CD4-positive, alpha-beta T cell (primary cell): ENCODE measurements at regions not wholly inside any gene's neighbourhood (a gene's known extent, or its start where the extent isn't known, plus 50 kb on each side); places are given as distances from the start of the nearest gene placed in this dataset.

Source experiments
- ATAC-seq: fragments of 200-7000 bp; cut with Tn5 transposase; one replicate; pipeline ENCODE4 v1.10.0; 2022; ENCODE audit warnings: mild to moderate bottlenecking; ENCODE audit not compliant: poor library complexity
- CTCF ChIA-PET: fragments of 350-600 bp; sonication (Branson Sonifier 250); formaldehyde crosslinking; loops from one replicate; lab custom pipeline; 2021; ENCODE audit warnings: antibody characterized with exemption, inconsistent platforms; lab: Charles Lee
- POLR2A ChIA-PET: fragments of 350-600 bp; sonication (Branson Sonifier 250); formaldehyde crosslinking; loops from one replicate; lab custom pipeline; 2021; ENCODE audit warnings: antibody characterized with exemption, inconsistent platforms; lab: Charles Lee
- DNase-seq, 14 experiments: peaks; one replicate each; pipeline ENCODE4 v3.0.0-alpha.2; 2013 to 2020; ENCODE audit warnings: mixed read lengths in 2 of 14
- H3K27ac ChIP-seq, 2 donors: one replicate each; pipeline versions ENCODE4 v1.5.1 to v1.7.0; 2013; ENCODE audit warnings: low read length in 2 of 2, low read depth in 1 of 2, mild to moderate bottlenecking in 1 of 2
- H3K27me3 ChIP-seq, 2 experiments: 1 replicate in 1 of 2; 2 replicates in 1 of 2; pipeline versions ENCODE4 v1.6.1 to v1.7.0; 2013; ENCODE audit warnings: low read length in 2 of 2, control low read depth in 1 of 2, mild to moderate bottlenecking in 1 of 2, moderate library complexity in 1 of 2; ENCODE audit not compliant: insufficient read depth in 2 of 2, control insufficient read depth in 1 of 2
- H3K36me3 ChIP-seq: one replicate; pipeline ENCODE4 v1.6.1; 2013; ENCODE audit warnings: low read length, control low read depth; ENCODE audit not compliant: insufficient read depth
- H3K4me1 ChIP-seq: one replicate; pipeline ENCODE4 v1.6.1; 2013; ENCODE audit warnings: low read length, control low read depth; ENCODE audit not compliant: insufficient read depth
- H3K4me3 ChIP-seq: one replicate; pipeline ENCODE4 v1.5.1; 2013; ENCODE audit warnings: mild to moderate bottlenecking, low read length, moderate library complexity
- H3K9me3 ChIP-seq, 2 experiments: 1 replicate in 1 of 2; 2 replicates in 1 of 2; pipeline versions ENCODE4 v1.6.1 to v1.7.0; 2013; ENCODE audit warnings: low read length in 2 of 2, mild to moderate bottlenecking in 2 of 2, control low read depth in 1 of 2, moderate library complexity in 1 of 2; ENCODE audit not compliant: control insufficient read depth in 1 of 2, insufficient read depth in 1 of 2
- H3K27ac Mint-ChIP-seq: one replicate; pipeline ENCODE4 v1.8.0; 2020; ENCODE audit warnings: mixed read lengths
- H3K27me3 Mint-ChIP-seq: one replicate; pipeline ENCODE4 v1.8.0; 2021; ENCODE audit warnings: mixed read lengths
- H3K36me3 Mint-ChIP-seq: one replicate; pipeline ENCODE4 v1.8.0; 2021; ENCODE audit warnings: low read depth, mixed read lengths
- H3K4me1 Mint-ChIP-seq: one replicate; pipeline ENCODE4 v1.8.0; 2021; ENCODE audit warnings: low read depth, mixed read lengths
- H3K4me3 Mint-ChIP-seq: one replicate; pipeline ENCODE4 v1.8.0; 2020; ENCODE audit warnings: mild to moderate bottlenecking, mixed read lengths
- H3K9me3 Mint-ChIP-seq: one replicate; pipeline ENCODE4 v1.8.0; 2020; ENCODE audit warnings: mixed read lengths
- intact Hi-C, 2 experiments: fragments of 100-400 bp; cut with DNase I in 1 of 2; cut with micrococcal nuclease in 1 of 2; formaldehyde crosslinking; loops; one replicate each; pipeline versions ENCODE4 v1.15.1 to v1.9.0; 2023 to 2025; cut with DNase I, micrococcal nuclease
- TF ChIP-seq, protein P1 (sequence below): fragments of 200-600 bp; IDR thresholded peaks from one replicate; pipeline ENCODE4 v1.8.0; 2022; ENCODE audit warnings: antibody characterized with exemption, mild to moderate bottlenecking

DNA sequence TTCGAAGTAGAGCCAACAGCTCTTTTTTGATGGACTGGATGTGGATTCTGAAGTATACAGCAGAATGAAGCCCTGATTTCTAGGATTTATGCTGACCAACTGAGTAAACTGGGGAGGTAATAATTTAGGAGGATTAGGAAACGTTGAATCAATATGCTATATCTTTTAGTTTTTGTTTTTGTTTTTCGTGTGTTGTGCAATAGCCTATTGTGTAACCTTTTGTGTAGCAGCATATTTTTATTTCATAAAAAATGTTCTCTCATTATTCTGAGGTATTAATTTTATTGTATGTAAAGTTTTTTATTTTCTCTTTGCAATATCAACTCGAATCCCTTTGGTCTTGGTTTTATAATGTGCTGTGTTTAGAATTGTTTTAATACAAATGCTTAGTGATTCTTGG lies 902.3 kb downstream of the EFNA5 start:
- H3K27me3 ChIP-seq = no peaks in the 10 kb centered on the region
- H3K36me3 Mint-ChIP-seq = no peaks in the 10 kb centered on the region
- no peak overlapping the region for H3K4me3 ChIP-seq
- ChIA-PET CTCF (no interaction called here), POLR2A (no interaction called here)
- no peaks in the 10 kb centered on the region for H3K9me3 ChIP-seq
- H3K9me3 Mint-ChIP-seq = peaks cover 6% of the 10 kb centered on the region
- H3K27ac Mint-ChIP-seq = no peak overlapping the region
- no peak overlapping the region for H3K27ac ChIP-seq
- ATAC-seq (no peak), DNase-seq (no peak)
- H3K36me3 ChIP-seq = no peaks in the 10 kb centered on the region
- no peak overlapping the region for H3K4me3 Mint-ChIP-seq
- H3K4me1 ChIP-seq = no peaks in the 10 kb centered on the region
- TF ChIP-seq, protein P1, sequence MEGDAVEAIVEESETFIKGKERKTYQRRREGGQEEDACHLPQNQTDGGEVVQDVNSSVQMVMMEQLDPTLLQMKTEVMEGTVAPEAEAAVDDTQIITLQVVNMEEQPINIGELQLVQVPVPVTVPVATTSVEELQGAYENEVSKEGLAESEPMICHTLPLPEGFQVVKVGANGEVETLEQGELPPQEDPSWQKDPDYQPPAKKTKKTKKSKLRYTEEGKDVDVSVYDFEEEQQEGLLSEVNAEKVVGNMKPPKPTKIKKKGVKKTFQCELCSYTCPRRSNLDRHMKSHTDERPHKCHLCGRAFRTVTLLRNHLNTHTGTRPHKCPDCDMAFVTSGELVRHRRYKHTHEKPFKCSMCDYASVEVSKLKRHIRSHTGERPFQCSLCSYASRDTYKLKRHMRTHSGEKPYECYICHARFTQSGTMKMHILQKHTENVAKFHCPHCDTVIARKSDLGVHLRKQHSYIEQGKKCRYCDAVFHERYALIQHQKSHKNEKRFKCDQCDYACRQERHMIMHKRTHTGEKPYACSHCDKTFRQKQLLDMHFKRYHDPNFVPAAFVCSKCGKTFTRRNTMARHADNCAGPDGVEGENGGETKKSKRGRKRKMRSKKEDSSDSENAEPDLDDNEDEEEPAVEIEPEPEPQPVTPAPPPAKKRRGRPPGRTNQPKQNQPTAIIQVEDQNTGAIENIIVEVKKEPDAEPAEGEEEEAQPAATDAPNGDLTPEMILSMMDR = no peak
- H3K27me3 Mint-ChIP-seq = no peaks in the 10 kb centered on the region
- no peaks in the 10 kb centered on the region for H3K4me1 Mint-ChIP-seq
- intact Hi-C loops = no loop called here

DNA sequence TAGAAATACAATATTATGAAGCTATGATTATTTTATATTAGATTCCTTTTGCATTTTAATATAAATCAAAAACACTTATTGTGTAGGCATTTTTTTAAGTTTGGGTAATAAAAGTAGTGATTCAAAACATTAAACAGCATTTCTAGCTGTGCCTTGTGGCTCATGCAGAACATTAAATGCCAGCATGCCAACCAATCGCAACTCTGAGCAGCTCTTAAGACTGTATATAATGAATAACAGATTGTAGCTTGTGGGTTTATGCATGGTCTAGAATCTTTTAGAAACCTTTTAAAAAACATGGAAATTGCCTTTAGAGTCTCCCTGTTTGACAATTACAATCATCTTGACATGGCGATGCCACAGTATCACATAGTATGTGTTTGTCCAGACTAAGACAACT lies 903.8 kb downstream of the EFNA5 start:
- POLR2A ChIA-PET = no interaction called here
- Histone ChIP-seq H3K4me1 (no peaks in the 10 kb centered on the region), H3K27me3 (no peaks in the 10 kb centered on the region), H3K36me3 (no peaks in the 10 kb centered on the region), H3K27ac (no peak overlapping the region), H3K9me3 (no peaks in the 10 kb centered on the region), H3K4me3 (no peak overlapping the region)
- TF ChIP-seq, protein P1 = no peak
- ATAC-seq (no peak), DNase-seq (no peak)
- Mint-ChIP-seq H3K4me1 (no peaks in the 10 kb centered on the region), H3K27me3 (no peaks in the 10 kb centered on the region), H3K9me3 (peaks cover 6% of the 10 kb centered on the region), H3K27ac (no peak overlapping the region), H3K36me3 (no peaks in the 10 kb centered on the region), H3K4me3 (no peak overlapping the region)
- CTCF ChIA-PET = no interaction called here
- intact Hi-C loops = no loop called here

DNA sequence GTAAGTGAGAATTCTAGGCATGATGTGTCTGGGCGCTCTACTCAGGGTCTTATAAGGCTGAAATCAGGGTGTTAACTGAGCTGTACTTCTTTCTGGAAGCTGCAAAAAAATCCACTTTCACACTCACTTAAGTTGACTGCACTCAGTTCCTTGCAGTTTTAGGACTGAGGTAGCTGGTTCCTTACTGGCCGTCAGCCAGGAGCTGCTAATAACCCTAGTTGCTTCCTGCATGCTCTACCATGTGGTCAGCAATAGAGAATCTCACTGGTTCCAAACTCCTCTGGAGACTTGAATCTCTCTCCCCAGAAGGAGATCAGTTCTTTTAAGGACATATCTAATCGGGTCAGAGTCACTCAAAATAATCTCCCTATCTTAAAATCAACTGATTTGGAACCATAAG lies 911.2 kb downstream of the EFNA5 start:
- Mint-ChIP-seq H3K27me3 (no peaks in the 10 kb centered on the region), H3K4me1 (no peaks in the 10 kb centered on the region), H3K9me3 (no peaks in the 10 kb centered on the region), H3K36me3 (no peaks in the 10 kb centered on the region), H3K27ac (no peak overlapping the region), H3K4me3 (no peak overlapping the region)
- intact Hi-C loops = no loop called here
- ChIA-PET POLR2A (no interaction called here), CTCF (no interaction called here)
- no peaks in the 10 kb centered on the region for H3K36me3 ChIP-seq
- no peak overlapping the region for H3K4me3 ChIP-seq
- ATAC-seq = no peak
- H3K9me3 ChIP-seq = no peaks in the 10 kb centered on the region
- H3K27me3 ChIP-seq = no peaks in the 10 kb centered on the region
- H3K4me1 ChIP-seq = no peaks in the 10 kb centered on the region
- TF ChIP-seq, protein P1 = no peak
- DNase-seq = no peak
- no peak overlapping the region for H3K27ac ChIP-seq
